ENCODE measurements at regions not wholly inside any gene's neighbourhood (a gene's known extent, or its start where the extent isn't known, plus 50 kb on each side); places are given as distances from the start of the nearest gene placed in this dataset.

DNA sequence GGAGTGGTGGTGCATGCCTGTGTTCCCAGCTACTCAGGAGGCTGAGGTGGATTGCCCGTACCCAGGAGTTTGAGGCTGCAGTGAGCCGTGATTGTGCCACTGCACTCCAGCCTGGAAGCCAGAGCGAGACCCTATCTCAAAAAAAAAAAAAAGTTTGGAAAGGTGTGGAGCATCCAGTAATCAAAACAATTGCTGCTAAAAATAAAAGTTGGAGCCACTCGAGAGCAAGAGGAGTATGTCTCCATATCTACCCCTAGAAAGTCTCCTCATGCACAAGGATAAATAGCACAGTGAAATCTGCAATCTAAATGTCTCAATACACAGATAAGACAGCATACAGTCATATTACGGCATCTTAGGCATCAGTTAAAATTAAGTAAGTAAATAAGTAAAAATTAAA lies 81.5 kb upstream of the NEBL start:
- DNase-seq (ENCODE audit: low spot score) = no peak

DNA sequence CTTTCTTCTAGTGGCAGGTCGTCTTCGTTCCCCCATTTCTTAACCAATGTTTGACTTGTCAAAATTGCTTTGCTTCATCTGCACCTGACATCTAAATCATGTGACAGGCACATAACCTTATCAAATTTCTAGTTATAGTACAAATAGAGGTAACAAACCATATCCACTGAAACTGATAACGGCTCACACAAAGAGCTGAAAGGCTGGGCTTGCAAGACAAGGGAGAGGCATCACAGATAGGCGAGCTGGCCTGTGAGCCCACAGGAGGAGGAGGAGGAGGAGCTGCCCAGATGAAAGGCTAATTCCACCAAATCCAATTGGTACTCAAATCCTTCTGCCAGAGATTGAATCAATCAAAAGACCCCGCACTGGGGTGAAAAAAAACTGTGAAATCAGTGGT lies 80.2 kb upstream of the NEBL start:
- DNase-seq (ENCODE audit: low spot score) = no peak

DNA sequence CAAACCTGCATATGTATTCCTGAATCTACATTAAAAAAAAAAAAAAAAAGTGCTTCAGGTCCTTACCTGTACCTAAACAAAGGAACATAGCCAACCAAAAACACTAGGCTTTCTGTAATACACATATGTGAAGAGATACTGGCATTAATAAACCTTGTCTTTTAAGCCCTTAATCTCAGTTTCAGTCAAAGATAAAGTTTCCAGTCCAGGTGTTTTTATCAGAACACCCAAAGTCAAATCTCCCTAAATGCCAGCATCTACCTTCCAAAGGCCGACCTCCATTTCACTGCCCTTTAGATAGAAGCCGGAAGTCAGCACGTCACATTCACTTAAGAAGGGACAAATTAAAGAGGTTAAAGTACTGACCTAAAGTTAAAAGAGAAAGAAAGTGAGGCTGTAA lies 79.8 kb upstream of the NEBL start:
- DNase-seq (ENCODE audit: low spot score) = no peak

DNA sequence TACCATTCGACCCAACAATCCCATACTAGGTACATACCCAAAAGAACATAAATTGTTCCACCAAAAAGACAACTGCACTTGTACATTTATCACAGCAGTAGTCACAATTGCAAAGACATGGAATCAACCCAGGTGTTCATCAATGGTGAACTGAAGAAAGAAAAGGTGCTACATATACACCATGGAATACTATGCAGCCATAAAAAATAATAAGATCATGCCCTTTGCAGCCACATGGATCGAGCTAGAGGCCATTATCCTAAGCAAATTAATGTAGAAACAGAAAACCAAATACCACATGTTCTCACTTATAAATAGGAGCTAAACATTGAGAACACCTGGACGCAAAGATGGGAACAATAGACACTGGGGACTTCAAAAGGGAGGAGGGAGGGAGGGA lies 79.3 kb upstream of the NEBL start:
- DNase-seq (ENCODE audit: low spot score) = no peak

DNA sequence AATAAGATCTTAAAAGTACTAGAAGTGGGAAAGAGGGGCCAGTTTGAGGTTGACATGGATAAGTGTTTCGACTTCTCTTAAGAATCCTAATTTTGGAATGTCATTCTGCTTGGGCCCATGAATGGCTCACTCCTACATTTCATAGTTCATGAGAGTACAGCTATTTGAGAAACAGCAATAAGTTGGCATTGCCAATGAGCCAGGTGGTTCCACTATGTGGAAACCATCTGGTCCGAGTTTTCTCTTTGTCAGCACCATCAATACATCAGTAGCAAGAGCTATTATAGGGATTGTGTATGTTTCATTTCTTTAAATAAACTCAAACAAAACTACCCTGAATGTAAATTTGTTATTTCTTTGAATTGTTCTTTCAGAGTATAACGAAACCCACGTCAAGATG lies 78.1 kb upstream of the NEBL start:
- peak; percentile 12 for DNase-seq (ENCODE audit: low spot score)

DNA sequence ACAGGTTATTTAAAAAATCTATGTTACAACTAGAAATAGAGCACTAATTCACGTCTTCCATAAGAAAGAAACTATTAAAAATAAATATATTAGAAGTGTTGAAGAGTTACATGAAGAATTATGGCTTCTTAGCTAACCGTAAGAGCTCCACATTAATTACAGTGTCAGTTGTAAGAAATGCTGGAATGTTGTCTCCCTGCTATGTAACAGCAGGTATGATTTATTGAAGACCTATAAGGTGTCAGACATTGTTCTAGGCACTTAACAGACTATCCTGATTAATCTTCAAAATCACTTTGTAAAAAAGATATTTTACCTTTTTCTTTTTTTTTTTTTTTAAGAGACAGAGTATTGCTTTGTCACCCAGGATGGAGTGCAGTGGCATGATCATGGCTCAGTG lies 75.8 kb upstream of the NEBL start:
- DNase-seq (ENCODE audit: low spot score) = no peak

DNA sequence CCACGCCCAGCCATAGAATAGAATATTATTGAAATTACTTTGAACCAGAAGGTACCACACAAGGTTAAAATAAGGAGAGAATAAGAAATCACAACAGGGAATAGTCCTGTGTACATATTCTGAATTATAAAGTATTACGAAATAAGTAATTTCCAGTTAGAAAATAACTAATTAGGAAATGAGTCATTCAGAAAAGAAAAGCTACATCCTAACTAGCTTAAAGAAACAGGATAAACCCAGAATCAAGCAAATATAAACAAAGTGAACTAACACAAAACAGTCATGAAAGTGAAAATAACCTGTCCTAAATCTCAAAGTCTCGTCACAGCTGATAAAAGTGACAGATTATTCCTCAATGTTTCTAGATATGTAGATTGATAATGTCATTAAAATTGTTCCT lies 74.8 kb upstream of the NEBL start:
- DNase-seq (ENCODE audit: low spot score) = no peak

DNA sequence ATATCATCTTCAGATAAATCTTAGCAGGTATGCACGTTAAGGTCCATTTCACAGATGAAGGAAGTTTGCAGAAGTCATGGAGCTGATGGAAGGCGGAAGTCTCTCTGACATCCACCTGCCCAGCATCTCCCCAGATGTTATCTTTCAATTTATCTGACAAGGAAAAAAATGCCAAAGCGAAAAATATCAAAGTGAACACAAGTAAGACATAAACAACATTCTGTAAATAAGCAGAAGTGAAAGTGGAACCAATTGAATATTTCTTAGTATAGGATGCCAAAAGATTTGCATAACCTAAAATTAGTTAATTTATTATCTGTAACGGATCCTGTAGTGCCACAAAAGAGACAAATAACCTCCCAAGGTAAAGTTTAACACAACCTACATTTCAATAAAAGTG lies 73.6 kb upstream of the NEBL start:
- DNase-seq (ENCODE audit: low spot score) = no peak

DNA sequence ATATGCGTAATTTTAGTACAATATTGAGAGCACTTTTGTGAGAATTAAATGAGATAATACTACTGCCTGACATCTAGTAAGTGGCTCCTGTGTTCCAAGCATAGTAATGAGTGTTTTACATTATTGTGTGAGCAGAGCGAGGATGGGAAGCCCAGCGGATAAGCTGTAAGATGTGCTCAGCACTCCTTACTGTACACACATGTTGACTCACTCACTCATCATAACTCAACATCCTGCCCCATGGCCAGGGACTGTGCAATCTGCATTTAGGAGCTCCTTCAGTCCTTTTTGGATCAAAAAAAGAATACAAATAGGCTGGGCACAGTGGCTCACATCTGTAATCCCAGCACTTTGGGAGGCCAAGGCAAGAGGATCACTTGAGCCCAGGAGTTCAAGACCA lies 72.9 kb upstream of the NEBL start:
- DNase-seq (ENCODE audit: low spot score) = no peak

DNA sequence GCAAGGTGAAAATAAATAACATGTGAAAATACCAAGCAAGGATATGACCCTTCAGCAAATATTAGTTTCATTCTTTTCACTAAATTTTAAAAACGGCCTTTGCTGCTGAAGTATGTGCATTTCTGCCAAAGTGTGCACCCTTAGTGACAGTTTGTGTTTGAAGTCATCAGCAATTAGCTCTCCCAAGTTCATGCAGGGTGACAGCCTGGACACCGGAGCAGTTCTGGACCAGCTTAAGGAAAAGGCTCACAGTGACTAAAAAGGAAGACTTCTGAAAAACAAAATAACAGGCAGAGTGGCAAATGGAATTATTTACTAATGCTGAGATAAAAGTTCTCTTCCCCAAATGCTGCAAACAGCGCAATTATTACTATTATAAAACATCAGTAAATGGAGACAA lies 69.3 kb upstream of the NEBL start:
- DNase-seq (ENCODE audit: low spot score) = no peak

DNA sequence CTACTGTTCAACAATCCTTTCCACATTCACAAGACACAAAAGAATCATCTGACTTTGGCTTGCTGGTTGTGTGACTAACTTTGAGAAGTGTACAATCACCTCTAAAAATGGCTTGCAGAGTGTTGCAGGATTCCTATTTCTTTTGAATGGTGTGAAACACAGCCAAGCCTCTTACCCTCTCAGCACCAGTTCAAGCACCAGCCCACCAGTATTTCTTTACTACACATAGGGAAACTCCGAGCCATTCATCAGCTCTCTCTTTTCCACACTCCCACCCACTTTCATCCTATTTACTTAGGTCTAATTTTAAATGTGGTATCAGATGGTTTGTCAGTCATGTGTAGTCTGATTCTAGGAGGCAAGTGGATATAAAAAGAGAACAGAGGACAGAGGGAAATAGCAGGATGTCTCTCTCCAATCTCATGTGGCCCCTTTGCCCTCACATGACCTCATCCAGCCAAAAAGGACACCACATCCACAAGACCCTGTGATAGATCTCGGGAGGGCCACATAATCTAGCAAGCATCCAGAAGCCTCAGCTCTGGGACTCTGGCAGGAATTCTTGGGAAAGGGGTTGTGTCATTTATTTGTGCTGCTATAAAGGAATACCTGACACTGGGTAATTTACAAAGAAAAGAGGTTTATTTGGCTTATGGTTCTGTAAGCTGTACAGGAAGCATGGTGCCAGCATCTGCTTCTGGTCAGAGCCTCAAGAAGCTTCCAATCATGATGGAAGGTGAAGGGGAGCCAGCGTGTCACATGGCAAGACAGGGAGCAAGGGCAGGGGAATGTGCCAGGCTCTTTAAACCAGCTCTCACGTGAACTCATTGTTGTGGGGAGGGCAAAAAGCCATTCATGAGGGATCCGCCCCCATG lies 66.8 kb upstream of the NEBL start:
- no peak for DNase-seq (ENCODE audit: low spot score)

DNA sequence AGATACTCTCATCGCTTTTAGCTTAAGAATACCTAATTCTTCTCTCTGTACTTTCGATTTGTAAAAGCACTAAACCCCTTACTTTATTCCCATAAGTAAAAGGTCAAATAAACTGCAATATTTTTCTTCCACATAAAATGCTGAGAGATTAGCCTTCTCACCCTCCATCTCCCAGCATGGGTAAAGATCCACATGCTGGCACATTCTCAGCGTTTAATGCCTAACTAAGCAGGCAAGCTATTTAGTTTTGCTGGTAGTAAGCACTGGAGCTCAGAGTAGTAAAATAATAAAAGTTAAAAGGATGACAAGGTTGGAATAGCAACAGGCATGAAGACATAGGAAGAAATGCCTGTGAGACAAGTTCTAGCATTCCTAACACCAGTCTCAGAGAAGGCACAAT lies 65.9 kb upstream of the NEBL start:
- DNase-seq (ENCODE audit: low spot score) = no peak

DNA sequence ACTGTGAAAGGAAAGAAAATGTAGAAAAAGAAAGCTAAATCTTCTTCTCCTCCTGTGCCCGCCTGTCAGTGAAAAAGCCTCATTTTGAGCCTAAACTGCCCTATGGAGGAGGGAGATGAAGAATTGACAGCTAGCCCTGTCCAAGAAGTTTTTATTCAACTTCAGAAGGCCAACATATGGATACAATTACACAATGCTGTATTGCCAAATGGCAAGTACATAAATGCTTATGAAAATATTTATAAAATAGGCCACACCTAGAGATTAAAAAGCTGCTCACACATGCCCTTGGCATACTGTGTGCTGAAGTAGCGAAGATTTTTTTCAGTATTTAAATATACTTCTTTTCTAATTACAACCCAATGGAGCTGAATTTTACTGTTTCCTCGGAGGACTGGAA lies 65.1 kb upstream of the NEBL start:
- no peak for DNase-seq (ENCODE audit: low spot score)

DNA sequence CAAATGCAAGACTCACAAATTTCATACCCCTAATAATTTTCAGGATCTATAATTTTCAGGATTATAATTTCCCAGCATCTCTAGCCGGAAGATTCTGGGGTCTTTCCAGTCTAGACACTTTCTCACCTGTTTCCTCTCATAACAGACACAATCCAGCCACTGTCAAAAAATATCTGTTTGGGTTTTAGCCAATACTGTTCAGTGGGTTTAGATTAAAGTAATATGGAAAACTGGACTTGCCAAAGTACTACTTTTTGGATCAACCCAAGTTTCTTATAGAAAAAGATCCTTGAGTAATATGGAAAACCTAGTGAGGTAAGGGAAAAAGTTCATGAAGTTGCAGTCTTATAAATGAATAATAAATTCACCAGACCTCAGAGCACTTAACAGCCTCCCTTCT lies 62.1 kb upstream of the NEBL start:
- no peak for DNase-seq (ENCODE audit: low spot score)

DNA sequence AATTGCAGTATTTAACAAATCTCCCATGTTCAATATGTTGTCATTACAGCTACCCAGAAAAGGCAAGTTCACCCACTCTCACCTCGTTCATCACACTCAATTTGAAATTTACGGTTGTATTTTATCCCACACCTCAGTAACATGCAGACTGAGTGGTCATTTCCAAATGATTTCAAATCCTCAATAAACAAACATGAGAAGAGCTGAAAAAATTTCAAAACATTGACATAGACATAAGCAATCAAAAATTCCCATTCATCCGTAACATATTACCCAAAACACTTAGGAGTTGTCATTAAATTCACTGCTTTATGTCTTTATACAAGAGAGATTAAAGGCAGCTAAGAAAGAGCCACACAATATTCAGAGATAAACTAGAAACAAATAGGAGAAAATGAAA lies 61.7 kb upstream of the NEBL start:
- DNase-seq (ENCODE audit: low spot score) = no peak

DNA sequence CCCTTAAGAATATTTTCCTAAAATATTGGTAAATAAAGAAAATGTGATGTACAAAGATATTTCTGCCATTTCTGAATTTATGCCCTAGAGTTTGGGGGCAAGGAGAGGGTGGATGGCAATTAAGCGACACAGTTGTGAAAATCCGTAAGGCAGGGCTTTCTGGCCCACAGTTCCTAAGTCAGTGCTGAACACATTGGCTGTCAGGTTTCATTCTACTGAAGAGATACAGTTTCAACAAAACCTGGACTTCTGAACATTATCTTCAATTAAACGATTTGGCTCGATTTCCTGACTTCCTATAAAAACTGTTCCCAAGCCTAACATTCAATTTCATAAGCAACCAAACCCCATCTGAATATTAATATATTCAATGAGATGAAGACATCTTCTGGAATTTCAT lies 61.1 kb upstream of the NEBL start:
- DNase-seq (ENCODE audit: low spot score) = no peak

DNA sequence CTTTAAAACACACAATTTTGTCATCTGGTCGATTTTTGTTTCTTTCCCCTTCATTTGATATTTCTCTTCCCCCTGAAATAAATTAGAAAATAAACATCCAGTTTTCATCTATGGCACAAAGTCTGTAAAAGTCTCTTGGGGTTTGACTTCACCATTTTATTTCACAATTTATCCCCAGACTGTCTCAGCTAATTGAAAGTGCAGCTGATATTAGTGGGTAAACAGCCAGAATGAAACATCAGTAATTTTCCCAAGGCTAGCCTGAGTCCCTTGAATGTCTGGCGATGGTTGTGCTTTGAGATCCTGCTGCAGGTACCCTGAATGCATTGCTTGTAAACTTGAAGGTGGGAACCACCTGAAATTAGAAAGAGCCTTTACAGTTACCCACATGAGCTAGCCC lies 60.6 kb upstream of the NEBL start:
- DNase-seq (ENCODE audit: low spot score) = no peak

DNA sequence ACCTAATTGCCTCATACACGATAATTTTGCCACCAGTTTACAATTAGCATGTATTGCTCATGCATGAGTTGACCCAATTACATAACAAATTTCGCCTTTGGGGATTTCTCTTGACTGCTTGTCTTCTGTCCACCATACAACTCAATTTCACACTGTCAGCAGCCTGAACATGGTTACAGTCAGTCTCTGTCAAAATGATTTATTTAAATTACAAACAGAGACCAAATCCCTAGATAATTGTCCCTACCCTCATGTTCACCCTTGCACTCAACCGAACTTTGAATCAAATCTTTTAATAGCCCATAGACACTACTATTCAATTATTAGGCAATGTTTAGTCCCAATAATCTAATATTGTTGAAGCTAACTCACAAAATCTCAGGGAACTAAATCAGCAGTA lies 59.7 kb upstream of the NEBL start:
- no peak for DNase-seq (ENCODE audit: low spot score)

DNA sequence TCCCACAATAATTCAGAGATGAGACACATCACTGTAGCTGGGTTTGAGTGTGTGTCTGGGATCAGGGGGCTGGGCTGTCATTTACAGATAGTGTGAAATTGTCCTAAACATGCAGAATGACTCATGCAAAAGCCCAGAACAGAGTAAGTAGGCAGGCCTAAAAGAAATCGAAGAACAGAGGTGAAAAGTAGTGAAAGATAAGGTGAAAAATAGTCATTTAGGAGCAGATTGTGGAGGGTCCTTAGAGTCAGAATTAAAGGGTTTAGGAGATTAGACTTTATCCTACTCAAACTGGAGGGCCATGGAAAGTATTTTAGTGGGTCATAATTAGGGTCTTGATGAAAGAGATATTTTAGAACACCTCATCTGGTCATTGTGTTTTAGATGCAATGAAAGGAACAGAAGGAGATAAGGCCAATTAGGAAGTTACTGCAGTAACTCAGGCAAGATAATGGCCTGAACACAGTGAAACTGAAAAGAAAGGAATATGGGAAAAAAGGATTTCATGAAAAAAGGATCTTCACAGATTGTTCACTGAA lies 58.3 kb upstream of the NEBL start:
- DNase-seq (ENCODE audit: low spot score) = no peak

DNA sequence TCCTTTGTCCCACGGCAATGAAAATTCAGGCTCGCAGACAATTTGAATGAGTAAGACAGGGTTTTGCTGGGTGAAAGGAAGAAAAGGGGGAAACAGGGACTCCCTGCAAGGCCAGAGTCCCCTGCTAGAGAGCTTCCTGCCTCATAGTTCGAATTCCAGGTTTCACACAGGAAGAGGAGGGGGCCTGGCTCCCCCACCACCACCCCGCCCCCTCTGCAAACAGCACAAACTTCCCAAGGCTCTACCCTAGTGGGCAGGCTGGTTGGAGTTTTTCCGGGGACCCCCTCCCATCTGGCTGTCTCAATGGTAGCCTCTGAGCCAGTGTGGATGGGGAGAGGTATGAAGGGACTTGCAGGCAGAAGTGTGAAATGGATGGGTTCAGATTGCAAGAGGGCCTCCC lies 57.4 kb upstream of the NEBL start:
- DNase-seq (ENCODE audit: low spot score) = no peak

DNA sequence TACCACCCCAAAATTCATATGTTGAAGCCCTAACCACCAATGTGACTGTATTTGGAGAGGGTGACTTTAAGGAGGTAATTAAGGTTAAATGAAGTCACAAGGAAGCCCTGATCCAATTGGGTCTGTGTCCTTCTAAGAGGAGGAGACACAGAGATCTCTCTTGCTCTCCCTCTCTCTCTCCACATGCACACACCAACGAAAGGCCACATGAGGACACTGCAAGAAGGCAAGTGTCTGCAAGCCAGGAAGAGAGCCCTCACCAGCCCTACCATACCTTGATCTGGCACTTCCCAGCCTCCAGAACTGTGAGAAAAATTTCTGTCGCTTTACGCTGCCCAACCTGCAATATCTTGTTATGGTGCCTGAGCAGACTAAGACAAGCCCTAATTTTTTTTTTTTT lies 56.0 kb upstream of the NEBL start:
- DNase-seq (ENCODE audit: low spot score) = no peak

DNA sequence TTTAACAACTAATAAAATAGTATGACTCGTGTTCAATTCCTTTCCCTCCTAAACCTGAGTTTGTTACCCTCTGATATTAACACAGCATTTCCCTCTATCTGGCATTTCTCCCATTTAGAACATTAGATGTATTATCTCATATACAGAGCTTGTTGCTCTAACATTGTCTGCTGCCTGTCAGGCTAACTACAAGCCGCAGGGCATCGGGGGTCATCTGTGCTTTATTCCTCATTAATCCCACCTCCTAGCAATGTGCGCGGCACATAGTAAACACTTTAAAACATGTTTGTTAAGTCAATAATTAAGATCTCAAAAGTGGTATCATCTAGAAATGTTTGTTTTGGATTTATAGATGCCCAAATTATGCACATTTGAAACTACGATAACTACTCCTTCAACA lies 52.9 kb upstream of the NEBL start:
- DNase-seq (ENCODE audit: low spot score) = no peak

DNA sequence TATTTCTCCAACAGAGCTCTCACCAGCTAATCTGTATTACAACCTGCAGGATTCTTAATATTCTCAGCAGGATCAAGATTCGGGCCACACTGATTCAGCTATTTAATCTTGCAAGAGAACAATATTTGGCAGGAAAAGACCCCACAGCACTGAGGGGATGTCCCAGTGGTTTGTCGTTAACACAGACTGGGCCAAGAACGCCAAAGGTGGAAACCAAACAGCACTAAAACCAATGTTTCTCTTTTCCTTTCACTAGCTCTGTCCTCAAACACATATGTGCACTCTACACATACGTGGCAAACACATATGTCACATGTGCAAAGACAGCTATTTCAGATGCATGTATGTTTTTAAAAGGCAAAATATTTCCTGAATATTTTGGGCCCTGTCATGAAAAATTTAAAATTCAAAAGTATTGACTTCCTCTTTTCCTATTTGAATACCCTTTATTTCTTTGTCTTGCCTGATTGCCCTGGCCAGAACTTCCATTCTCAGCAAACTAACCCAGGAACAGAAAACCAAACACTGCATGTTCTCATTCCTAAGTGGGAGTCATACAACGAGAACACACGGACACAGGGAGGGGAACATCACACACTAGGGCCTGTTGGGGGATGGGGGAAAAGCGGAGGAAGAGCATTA lies 51.7 kb upstream of the NEBL start:
- no peak for DNase-seq (ENCODE audit: low spot score)

Data from pons (tissue), 1 donor.